ENCODE measurements at regions not wholly inside any gene's neighbourhood (a gene's known extent, or its start where the extent isn't known, plus 50 kb on each side); places are given as distances from the start of the nearest gene placed in this dataset.
"Not testable (repeated sequence)": the region's sequence is repeated elsewhere in the genome, so short reads cannot be mapped to it uniquely, and the experiment has no call there.

DNA sequence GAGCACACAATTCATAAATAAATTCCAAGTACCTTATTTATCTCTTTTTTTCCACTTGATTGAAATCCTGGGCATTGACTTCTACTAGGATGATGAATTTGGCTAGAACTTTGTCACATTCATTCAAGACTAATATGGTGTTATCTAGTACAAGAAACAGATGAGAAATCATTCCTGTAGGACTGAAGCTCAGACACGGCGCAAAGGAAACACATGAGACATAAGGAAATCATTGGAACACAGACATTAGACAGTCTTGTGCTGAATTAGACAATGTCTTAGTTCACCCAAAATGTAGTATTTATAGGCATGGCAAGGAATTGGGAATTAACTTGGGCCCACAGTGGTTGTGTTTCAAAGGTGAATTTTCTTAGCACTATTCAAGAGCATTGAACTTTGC is 305.7 kb downstream of the SETD4 start:
- DNase-seq (ENCODE audit: low read depth in 2 of 3, low spot score in 1 of 3) = no peak

DNA sequence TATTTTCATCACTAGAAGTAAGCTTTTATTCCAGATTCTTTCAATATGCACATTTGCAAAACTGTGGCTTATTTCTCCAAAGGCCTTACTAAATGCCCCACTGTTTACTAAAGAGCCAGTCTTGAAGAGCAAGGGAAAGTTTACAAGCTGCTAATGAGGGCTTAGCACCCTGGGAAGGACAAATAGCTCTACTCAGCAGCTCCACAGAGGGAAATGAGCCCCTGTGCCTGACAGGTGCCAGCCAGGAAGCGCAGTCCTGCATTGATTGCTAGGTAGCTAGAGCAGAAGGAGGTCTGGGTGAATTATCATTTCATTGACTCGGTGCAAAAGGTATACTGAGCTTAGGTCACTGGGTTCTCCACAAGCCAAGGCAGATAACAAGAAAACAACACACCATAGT is 307.0 kb downstream of the SETD4 start:
- no peak for DNase-seq (ENCODE audit: low read depth in 2 of 3, low spot score in 1 of 3)

DNA sequence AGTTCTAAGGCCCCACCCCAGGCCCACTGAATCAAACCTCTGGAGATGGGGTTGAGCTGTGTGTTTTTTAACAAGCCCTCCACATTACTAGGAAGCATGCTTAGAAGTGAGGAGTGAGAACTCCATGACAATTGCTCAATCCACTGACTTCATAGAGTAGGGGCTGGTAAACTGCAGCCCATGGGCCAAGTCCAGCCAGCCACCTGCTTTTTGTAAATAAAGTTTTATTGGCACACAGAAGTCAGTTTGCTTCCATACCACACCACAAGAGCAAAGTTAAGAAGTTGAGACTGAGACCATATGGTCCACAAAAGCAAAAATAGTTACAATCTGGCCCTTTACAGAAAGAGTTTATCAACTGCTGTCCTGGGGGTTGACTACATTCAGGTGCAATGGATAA is 309.2 kb downstream of the SETD4 start:
- DNase-seq (ENCODE audit: low read depth in 2 of 3, low spot score in 1 of 3) = no peak

DNA sequence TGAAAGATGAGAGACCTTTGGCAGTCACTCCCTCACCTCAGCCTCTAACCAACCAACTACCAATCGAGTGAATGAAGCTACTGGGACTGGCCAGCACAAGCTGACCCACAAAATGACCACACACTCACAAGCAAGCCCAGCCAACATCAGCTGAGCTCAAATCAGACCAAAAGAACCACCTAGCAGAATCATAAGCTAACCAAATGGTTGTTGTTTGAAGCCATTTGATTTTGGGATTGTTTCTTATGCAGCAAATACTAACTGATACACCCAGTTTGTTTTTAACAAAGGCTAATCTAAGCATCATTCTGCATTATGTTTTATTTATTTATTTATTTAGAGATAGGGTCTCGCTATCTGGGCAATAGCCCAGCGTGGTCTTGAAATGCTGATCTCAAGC is 310.4 kb downstream of the SETD4 start:
- DNase-seq (ENCODE audit: low read depth in 2 of 3, low spot score in 1 of 3) = no peak

DNA sequence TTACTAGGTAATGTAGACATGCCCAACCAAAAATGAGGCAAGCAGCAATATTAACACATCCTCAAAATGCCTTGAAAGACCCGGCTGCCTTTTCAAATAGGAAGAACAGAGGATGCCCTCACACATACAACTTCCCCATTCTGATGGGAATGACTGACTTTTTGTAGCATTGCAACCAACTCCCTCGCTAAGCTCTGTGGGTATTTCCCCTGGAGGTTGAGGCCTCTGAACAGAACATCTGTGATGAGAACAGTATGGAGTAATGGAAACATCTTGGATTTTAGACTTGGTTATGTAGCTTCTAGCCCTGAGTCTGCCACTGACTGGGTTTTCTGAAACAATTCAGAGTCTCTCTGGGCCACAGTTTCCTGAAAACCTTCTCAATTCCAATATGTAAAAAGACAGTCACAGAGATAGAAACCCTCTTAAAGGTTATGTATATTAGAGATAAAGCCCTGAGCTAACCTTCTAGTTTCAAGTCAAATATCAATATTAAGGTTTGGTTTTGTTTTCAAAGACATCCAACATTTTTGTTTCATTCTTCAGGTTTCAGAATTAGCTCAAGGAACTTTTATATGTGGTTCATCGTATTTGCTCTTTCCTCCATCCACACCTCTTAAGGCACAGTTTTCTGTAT is 311.5 kb downstream of the SETD4 start:
- DNase-seq (ENCODE audit: low read depth in 2 of 3, low spot score in 1 of 3) = no peak

DNA sequence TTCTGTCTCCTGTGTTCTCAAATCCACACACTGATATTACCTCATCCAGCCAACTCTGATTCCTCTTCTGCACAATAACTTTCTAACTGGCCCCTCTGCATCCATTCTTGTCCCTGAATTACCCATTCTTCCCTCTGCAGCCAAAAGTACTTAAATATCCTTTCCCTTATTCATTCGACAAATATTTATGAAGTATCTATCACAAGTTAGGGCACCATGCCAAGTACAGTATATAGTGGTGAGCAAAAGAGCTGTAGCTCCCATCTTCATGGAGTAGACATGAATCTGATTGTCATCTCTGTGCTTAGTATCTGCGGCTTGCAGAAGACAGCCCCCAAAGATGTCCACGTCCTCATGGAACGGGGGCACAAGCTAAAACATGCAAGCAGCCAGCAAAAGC is 316.8 kb downstream of the SETD4 start:
- no peak for DNase-seq (ENCODE audit: low read depth in 2 of 3, low spot score in 1 of 3)

DNA sequence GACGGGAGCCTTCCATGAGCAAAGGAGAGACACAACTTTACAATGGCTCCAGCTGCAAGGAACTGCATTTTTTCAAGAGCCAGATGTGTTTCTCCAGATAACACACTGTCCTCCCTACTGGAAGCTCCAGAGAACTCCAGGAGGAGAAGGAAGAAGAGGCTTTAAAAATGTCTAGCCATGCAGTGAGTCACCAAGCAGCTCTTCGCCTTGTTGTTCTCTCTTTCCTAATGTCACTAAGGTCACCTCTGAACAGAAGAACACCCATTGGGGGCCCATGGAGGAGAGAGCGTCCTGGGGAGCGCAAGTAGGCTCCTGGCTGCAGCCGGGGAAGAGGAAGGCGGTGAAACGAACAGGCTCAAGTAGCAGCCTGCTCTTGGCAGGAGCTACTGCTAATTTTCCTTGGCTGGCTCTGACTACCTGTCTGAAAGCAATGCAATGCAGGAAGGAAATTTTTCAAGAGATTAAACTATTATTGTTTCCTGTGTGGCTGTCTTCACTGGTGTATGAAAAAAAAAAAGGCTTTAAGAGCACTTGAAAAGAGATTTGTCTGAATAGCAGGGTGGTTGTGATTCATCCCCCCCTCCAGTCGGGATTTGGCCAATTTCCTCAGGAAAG is 321.9 kb downstream of the SETD4 start:
- DNase-seq (ENCODE audit: low read depth in 2 of 3, low spot score in 1 of 3) = no peak

DNA sequence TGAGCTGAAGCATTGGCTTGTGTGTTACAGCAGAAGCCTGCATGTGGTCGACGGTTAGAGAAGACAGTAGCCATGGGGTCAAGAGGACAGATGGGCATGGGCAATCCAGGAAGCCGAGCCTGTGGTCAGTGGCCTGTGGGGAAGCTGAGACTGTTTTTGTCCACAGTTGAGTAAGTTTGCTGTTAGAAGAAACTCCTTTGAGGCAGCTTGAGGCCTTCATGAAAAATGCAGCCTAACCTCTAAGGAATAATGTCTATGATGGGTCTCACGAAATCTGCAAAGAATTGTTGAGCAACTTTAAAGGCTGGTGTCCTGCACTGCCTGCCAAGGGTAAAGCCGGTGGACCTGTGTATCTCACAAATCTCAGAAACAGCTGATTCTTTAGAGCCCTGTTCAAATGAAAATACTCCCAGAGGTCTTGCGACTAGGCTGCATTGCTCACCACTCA is 322.4 kb downstream of the SETD4 start:
- no peak for DNase-seq (ENCODE audit: low read depth in 2 of 3, low spot score in 1 of 3)

DNA sequence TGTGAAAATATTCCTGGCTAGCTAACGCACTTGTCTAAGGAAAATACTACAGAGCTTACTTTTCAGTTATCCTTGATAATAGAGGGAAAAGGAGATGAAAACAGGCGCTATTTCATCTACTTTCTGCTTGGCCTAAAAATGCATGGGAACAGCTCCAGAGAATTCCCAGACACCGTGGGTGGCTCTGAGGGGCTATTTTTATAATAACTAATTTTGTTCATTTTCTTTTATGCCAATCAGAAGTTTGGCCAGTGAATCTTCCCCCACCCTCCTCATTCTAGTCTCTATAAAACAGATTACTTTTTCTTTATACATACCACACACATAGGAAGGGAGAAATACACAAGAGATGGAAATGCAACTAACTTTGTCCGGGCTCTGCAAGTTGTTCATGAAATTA is 322.9 kb downstream of the SETD4 start:
- DNase-seq (ENCODE audit: low read depth in 2 of 3, low spot score in 1 of 3) = no peak

DNA sequence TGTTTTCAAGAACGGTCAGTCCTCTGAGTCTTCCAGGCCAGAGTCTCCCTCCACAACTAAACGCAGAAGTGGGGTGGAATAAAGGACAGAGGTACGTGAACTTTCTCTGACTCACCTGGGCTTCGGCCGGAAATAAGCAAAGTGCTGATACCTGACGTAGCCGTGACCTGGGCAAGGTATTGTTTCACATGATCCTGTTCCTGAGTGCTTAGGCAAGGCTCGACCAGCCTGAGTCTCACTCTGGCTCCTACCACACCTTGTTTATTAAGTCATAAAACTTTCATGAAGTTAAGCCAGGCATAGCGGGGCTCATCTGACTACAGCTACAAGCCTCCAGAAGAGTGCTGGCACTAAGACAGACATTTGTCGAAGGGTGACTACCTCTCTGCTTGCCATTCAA is 327.5 kb downstream of the SETD4 start:
- DNase-seq (ENCODE audit: low read depth in 2 of 3, low spot score in 1 of 3) = no peak

DNA sequence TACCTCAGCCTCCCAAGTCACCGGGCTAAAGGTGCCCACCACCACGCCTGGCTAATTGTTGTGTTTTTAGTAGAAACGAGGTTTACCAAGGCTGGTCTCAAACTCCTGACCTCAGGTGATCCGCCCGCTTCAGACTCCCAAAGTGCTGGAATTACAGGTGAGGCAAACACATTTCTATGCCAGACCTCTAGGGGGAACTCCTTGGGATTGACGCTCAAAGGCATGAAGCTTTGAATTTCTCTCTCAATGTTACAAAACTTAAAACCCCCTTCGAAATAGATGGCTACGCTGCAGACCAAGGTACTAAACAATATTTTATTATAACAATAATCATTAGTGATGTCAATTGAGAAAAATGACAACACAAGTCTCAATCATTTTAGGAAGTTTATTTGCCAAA is 330.0 kb downstream of the SETD4 start:
- no peak for DNase-seq (ENCODE audit: low read depth in 2 of 3, low spot score in 1 of 3)

DNA sequence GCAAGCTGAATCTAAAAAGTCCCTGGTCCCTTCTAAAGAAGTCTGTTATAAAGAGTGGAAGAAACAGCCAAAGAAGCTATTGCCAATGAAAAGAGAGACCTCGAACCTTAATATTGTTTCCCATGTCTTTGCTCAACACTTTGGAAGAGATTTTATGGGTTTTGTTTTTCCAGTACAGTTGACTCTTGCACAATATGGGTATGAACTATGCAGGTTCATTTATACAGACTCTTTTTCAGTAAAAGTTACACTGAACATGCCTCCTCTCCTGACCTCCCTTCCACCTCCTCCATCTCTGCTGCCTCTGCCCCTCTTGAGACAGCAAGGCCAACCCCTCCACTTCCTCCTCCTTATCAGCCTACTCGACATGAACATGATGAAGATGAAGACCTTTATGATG is 332.5 kb downstream of the SETD4 start:
- no peak for DNase-seq (ENCODE audit: low read depth in 2 of 3, low spot score in 1 of 3)

DNA sequence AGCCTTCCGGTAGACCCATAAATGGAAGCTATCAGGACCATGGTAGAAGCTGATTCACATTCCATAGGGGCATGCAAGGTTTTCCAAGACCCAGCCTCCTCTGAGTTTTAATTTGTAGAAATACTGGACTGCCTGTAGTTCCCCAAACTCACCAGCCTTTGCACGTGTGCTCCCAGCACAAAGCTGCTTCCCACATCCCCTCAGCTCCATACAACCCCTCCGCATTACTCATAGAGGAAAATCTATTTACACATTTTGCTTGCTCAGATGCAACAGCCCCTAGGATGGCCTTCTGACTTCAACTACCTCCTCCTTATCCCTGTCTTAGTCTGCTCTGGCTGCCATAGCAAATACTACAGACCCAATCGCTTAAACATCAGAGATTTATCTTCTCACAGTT is 336.2 kb downstream of the SETD4 start:
- no peak for DNase-seq (ENCODE audit: low read depth in 2 of 3, low spot score in 1 of 3)

DNA sequence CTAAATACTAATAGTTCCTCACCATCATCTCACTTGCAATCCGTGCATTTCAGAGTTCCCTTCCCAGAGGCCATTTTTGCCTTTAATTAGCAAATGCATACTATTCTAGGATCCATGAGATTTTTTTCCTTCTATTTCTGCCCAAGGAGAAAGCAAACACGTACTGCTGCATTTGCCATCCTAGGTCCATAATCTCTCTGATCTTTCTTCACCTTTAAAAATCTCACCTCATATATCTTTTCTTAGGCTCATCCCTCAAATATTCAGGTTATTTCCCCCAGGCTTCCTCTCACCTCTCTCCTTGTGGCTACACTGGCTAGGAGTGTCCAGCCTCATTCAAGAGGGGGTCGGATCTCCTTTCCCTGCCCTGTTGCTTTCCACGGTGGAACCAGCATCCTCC is 338.6 kb downstream of the SETD4 start:
- DNase-seq (ENCODE audit: low read depth in 2 of 3, low spot score in 1 of 3) = no peak

DNA sequence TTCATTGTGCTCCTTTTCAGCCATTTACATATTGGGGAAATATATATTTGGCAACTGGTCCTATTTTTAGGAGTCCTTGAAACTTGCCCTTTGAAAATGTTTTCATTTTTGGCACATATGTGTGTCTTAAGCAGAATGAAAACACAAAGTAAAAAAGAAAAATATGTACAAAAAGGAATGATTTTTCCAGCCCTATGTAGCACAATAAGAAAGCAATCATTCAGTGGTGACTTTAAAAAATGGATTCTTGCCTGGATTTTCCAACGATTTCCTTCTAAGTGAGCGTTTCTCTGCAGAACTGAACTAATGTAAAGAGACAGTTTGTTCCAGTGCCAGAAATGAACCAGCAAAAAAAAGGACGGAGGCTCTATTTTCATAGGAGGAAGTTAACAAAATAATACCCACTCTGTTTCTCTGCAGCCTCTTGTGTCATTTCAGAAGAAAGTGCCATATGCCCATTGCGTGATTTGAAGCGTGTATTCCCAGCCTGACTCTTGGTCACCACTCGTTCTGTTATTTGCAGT is 340.1 kb downstream of the SETD4 start:
- no peak for DNase-seq (ENCODE audit: low read depth in 2 of 3, low spot score in 1 of 3)

DNA sequence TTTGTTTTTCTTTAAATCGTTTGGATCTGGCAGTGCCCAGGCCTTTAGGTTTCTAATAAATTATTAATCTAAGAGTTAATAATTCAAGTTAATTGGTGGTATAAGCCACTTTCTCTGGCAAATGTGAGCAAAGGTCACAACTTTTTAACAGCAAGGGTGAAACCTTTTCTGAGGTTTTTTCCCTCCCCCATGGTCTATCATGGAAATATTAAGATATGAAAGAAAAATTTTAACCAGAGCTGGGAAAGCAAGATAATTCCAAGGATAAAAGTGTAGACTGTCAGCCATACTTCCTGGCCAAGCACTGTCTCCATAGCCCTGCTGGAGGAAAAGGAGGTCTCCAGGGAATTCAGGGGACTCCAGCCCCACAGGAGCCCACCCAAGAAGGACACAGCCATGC is 341.2 kb downstream of the SETD4 start:
- no peak for DNase-seq (ENCODE audit: low read depth in 2 of 3, low spot score in 1 of 3)

DNA sequence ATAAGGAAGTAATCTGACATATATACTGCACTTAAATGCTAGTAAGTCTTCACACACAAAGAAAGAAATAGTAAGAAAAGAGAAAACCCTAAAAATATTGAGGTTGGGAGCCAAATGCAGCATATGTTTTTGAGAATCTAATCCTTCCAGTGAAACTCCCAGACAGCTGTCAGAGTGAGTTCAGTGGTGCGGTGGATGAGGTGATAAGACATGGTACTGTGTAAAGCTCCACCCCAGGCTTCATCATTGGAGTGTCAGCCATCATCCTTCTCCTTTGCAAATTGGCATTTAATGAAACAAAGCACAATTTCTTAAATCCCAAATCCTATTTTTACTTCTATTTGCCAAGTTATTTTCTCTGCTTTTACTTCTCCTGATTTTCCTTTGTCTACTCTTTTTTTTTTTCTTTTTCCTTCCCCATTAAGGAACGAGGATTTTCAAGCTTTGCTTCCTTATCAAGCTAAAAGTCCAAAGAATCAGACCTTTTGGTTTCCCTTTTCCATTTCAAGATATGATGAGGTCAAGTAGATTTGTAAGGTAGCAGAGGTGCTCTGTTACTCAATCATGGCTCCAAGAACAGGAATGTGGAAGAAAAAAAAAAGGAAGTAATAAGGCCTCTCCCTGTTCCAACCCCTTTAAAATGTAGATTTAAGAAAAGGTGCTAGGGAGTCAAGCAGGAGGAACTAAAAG is 343.3 kb downstream of the SETD4 start:
- DNase-seq (ENCODE audit: low read depth in 2 of 3, low spot score in 1 of 3) = no peak

DNA sequence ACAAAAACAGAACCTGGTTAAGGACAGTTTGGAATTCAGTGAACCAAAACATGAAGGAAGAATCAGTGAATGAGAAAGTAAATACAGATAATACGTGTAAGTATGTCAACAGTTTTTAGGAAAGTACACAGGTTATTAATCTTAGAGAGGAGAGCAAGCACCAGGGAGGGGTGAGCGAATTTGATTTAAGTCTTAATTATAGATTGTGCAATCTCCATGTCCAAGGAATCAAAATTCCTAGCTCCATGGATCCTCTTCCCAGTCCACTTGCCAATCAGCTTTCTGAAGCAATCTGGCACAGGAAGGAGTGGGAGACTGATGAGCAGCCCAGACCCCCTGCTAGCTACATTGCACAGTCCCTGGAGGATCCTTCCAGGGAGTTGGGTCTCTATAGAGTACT is 346.4 kb downstream of the SETD4 start:
- no peak for DNase-seq (ENCODE audit: low read depth in 2 of 3, low spot score in 1 of 3)

DNA sequence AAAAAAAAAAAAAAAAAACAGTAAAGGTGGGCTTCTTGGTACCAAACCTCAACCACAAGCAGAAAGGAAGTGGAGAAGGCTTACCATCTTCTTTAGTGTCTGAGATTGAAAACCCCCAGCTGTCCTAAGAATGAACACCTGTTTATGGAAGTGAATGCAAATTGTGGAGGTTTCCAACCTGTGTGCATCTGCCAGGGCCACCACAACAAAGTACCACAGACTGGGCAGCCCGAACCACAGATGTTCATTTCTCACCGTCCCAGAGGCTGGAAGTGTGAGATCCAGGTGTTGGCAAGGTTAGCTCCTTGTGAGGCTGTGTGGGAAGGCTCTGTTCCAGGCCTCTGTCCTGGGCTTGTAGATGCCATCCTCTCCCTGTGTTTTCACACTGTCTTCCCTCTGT is 348.7 kb downstream of the SETD4 start:
- no peak for DNase-seq (ENCODE audit: low read depth in 2 of 3, low spot score in 1 of 3)

DNA sequence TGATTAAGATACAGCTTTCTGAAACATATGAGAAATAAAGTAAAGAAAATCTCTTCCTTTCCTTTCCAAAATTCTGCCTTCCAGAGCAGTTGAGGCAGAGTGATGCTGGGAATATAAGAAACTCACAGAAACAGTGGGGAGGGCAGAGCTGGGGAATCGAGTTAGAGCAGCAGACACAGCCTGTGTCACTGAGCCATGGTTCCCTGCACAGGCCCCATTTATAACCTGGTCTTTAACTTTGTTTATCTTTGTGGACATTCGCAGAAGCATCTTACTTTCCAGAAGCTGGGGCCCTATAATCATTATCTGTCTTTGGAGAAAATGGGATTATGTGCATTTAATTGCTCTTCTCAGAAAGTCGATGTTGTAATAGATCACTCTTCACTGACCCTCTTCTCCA is 349.1 kb downstream of the SETD4 start:
- no peak for DNase-seq (ENCODE audit: low read depth in 2 of 3, low spot score in 1 of 3)

DNA sequence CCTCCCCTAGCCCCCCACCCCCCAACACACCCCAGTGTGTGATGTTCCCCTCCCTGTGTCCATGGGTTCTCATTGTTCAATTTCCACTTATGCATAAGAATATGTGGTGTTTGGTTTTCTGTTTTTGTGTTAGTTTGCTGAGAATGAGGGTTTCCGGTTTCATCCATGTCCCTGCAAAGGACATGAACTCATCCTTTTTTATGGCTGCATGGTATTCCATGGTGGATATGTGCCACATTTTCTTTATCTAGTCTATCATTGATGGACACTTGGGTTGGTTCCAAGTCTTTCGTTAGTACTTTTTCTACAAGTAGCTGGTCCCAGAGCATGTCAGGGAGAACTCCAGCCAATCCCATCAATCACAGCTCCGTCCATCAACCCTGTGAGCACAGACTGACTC is 350.3 kb downstream of the SETD4 start:
- not testable (repeated sequence) for DNase-seq (ENCODE audit: low read depth in 2 of 3, low spot score in 1 of 3)

DNA sequence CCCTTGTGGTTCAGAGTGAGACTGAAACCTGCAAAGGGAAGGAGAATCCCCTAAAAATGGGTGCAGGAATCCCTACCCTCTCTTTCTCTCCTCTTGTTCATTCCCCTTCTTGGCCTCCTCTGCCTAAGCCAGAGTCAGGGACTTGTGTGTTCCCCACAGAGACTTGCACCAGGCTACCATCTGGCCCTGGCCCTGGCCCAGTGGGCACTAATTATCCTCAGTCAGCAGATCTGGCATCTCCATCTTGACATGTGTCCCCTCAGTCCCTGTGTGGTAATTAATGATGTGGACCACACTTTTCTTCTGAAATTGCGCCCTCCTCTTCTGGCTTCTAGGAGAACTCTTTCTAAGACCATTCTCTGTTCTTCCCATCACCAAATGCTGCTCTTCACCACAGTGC is 354.4 kb downstream of the SETD4 start:
- DNase-seq (ENCODE audit: low read depth in 2 of 3, low spot score in 1 of 3) = no peak
